GM23248 (cell line): ENCODE measurements at regions not wholly inside any gene's neighbourhood (a gene's known extent, or its start where the extent isn't known, plus 50 kb on each side); places are given as distances from the start of the nearest gene placed in this dataset.

Experiments
- EZH2 ChIP-seq: fragments of 200-600 bp; sonication (generic); IDR thresholded peaks from 2 replicates; pipeline ENCODE4 v1.6.1; 2018; ENCODE audit warnings: antibody characterized with exemption, mild to moderate bottlenecking; ENCODE audit not compliant: insufficient read depth, poor library complexity, severe bottlenecking
- EZH2phosphoT487 ChIP-seq: fragments of 200-600 bp; sonication (generic); IDR thresholded peaks from 2 replicates; pipeline ENCODE4 v1.6.1; 2018; ENCODE audit warnings: antibody characterized with exemption, moderate library complexity, mild to moderate bottlenecking, low read depth; ENCODE audit not compliant: insufficient read depth

GRCh38 chr4:182010876-182011275 lies 232.3 kb upstream of the TENM3 start:
- no peak for TF ChIP-seq EZH2
- TF ChIP-seq EZH2phosphoT487 = no peak
